Endodermal cell (in vitro differentiated cells): ENCODE measurements at regions not wholly inside any gene's neighbourhood (a gene's known extent, or its start where the extent isn't known, plus 50 kb on each side); places are given as distances from the start of the nearest gene placed in this dataset.

Experiments used
- DNase-seq: peaks from one replicate; pipeline ENCODE4 v3.0.0-alpha.2; 2017
- H3K27ac ChIP-seq: 2 replicates; pipeline ENCODE4 v1.5.1; 2013; ENCODE audit warnings: mild to moderate bottlenecking, low read depth, low read length, moderate library complexity
- H3K27me3 ChIP-seq: 2 replicates; pipeline ENCODE4 v1.6.1; 2013; ENCODE audit warnings: mild to moderate bottlenecking, low read length, moderate library complexity; ENCODE audit not compliant: insufficient read depth, control insufficient read depth, poor library complexity, severe bottlenecking
- H3K36me3 ChIP-seq: 2 replicates; pipeline ENCODE4 v1.7.0; 2013; ENCODE audit warnings: mild to moderate bottlenecking, low read length, moderate library complexity; ENCODE audit not compliant: control insufficient read depth, insufficient read depth
- H3K4me1 ChIP-seq: one replicate; pipeline ENCODE4 v1.7.0; 2013; ENCODE audit warnings: low read length; ENCODE audit not compliant: control insufficient read depth, insufficient read depth
- H3K4me3 ChIP-seq: 2 replicates; pipeline ENCODE4 v1.5.1; 2013; ENCODE audit warnings: mild to moderate bottlenecking, low read length, moderate library complexity
- H3K9ac ChIP-seq: 2 replicates; pipeline ENCODE4 v1.6.1; 2013; ENCODE audit warnings: mild to moderate bottlenecking, low read length, moderate library complexity; ENCODE audit not compliant: poor library complexity, severe bottlenecking; ENCODE audit errors: extremely low read depth
- H3K9me3 ChIP-seq: 2 replicates; pipeline ENCODE4 v1.6.1; 2013; ENCODE audit warnings: mild to moderate bottlenecking, low read length, moderate library complexity; ENCODE audit not compliant: control insufficient read depth
- H3K27ac Mint-ChIP-seq: 2 replicates; pipeline ENCODE4 v1.8.0; 2020; ENCODE audit warnings: mixed read lengths
- H3K27me3 Mint-ChIP-seq: 2 replicates; pipeline ENCODE4 v1.8.0; 2021; ENCODE audit warnings: mild to moderate bottlenecking, mixed read lengths; ENCODE audit not compliant: insufficient read depth
- H3K36me3 Mint-ChIP-seq: 2 replicates; pipeline ENCODE4 v1.8.0; 2020; ENCODE audit warnings: low read depth, mixed read lengths
- H3K4me1 Mint-ChIP-seq: 2 replicates; pipeline ENCODE4 v1.8.0; 2020; ENCODE audit warnings: mixed read lengths
- H3K4me3 Mint-ChIP-seq: 2 replicates; pipeline ENCODE4 v1.8.0; 2020; ENCODE audit warnings: mild to moderate bottlenecking, moderate library complexity, mixed read lengths
- H3K9me3 Mint-ChIP-seq: 2 replicates; pipeline ENCODE4 v1.8.0; 2020; ENCODE audit warnings: mild to moderate bottlenecking, mixed read lengths
- CTCF ChIP-seq: fragments of 200-600 bp; sonication (generic); conservative IDR thresholded peaks from 2 replicates; pipeline ENCODE4 v1.5.0; 2021; ENCODE audit warnings: antibody characterized with exemption, mild to moderate bottlenecking
- WGBS, 2 experiments: methylation state at CpG; one replicate each; pipeline versions ENCODE4 v1.1.5 to v1.1.7; 2013; ENCODE audit warnings: missing lambda C conversion rate in 2 of 2, mixed read lengths in 1 of 2; ENCODE audit not compliant: insufficient coverage in 1 of 2, insufficient read length in 1 of 2; 5-methylcytosine and 5-hydroxymethylcytosine counted together

GRCh38 chrX:34072906-34073305, 59.2 kb downstream of the FAM47A start:
- Mint-ChIP-seq H3K4me3 (no peak overlapping the region), H3K27me3 (no peaks in the 10 kb centered on the region), H3K27ac (no peak overlapping the region), H3K36me3 (no peaks in the 10 kb centered on the region), H3K9me3 (peaks cover 2% of the 10 kb centered on the region), H3K4me1 (no peaks in the 10 kb centered on the region)
- Histone ChIP-seq H3K9ac (no peak overlapping the region), H3K9me3 (no peaks in the 10 kb centered on the region), H3K4me1 (no peaks in the 10 kb centered on the region), H3K36me3 (no peaks in the 10 kb centered on the region), H3K4me3 (no peak overlapping the region), H3K27me3 (no peaks in the 10 kb centered on the region), H3K27ac (no peak overlapping the region)
- no peak for DNase-seq
- no peak for TF ChIP-seq CTCF

GRCh38 chrX:34063616-34064015, 68.5 kb downstream of the FAM47A start:
- Histone ChIP-seq H3K36me3 (no peaks in the 10 kb centered on the region), H3K9me3 (no peaks in the 10 kb centered on the region), H3K4me1 (no peaks in the 10 kb centered on the region), H3K4me3 (no peak overlapping the region), H3K27me3 (no peaks in the 10 kb centered on the region), H3K27ac (no peak overlapping the region), H3K9ac (no peak overlapping the region)
- Mint-ChIP-seq H3K36me3 (no peaks in the 10 kb centered on the region), H3K9me3 (no peaks in the 10 kb centered on the region), H3K4me3 (no peak overlapping the region), H3K27me3 (no peaks in the 10 kb centered on the region), H3K4me1 (peaks cover 6% of the 10 kb centered on the region), H3K27ac (no peak overlapping the region)
- no peak for DNase-seq
- no peak for TF ChIP-seq CTCF
- WGBS, 2 experiments, result 89% methylated on average over 1 of the region's 1 CpG; no CpG with 5 or more reads in 1 of the 2 experiments

GRCh38 chrX:34058005-34058404, 74.1 kb downstream of the FAM47A start:
- Histone ChIP-seq H3K9me3 (no peaks in the 10 kb centered on the region), H3K4me3 (no peak overlapping the region), H3K27ac (no peak overlapping the region), H3K9ac (no peak overlapping the region), H3K27me3 (no peaks in the 10 kb centered on the region), H3K4me1 (no peaks in the 10 kb centered on the region), H3K36me3 (no peaks in the 10 kb centered on the region)
- H3K27ac Mint-ChIP-seq, result no peak overlapping the region
- DNase-seq, result peak; percentile 39
- no peak overlapping the region for H3K4me3 Mint-ChIP-seq
- peak; percentile 58 for TF ChIP-seq CTCF
- H3K9me3 Mint-ChIP-seq, result no peaks in the 10 kb centered on the region
- H3K27me3 Mint-ChIP-seq, result no peaks in the 10 kb centered on the region
- WGBS, 2 experiments, result 84% methylated on average over 2 of the region's 2 CpGs; no CpG with 5 or more reads in 1 of the 2 experiments
- no peaks in the 10 kb centered on the region for H3K36me3 Mint-ChIP-seq
- peaks cover 16% of the 10 kb centered on the region for H3K4me1 Mint-ChIP-seq
